GM23338 (cell line): ENCODE measurements at regions not wholly inside any gene's neighbourhood (a gene's known extent, or its start where the extent isn't known, plus 50 kb on each side); places are given as distances from the start of the nearest gene placed in this dataset.

Experiments used
- CREB1 ChIP-seq: fragments of 250-450 bp; sonication (Bioruptor Pico); IDR thresholded peaks from 2 replicates; pipeline ENCODE4 v1.5.0; 2020; ENCODE audit warnings: low read depth, mild to moderate bottlenecking, moderate library complexity
- CTCF ChIP-seq, 2 experiments: fragments of 200-600 bp in 1 of 2; sonication (generic) in 1 of 2; conservative IDR thresholded peaks; 2 replicates each; pipeline versions ENCODE4 v1.5.1 to v1.6.1; 2016 to 2017; ENCODE audit warnings: antibody characterized with exemption in 2 of 2, low read depth in 2 of 2, mild to moderate bottlenecking in 2 of 2, moderate library complexity in 1 of 2
- EZH2 ChIP-seq: fragments of 200-600 bp; sonication (generic); IDR thresholded peaks from one replicate; pipeline ENCODE4 v1.8.0; 2017; ENCODE audit warnings: antibody characterized with exemption, mild to moderate bottlenecking, low read depth; ENCODE audit not compliant: unreplicated experiment
- EZH2phosphoT487 ChIP-seq: fragments of 200-600 bp; sonication (generic); IDR thresholded peaks from one replicate; pipeline ENCODE4 v1.8.1; 2018; ENCODE audit warnings: antibody characterized with exemption; ENCODE audit not compliant: unreplicated experiment
- JUNB ChIP-seq: IDR thresholded peaks from one replicate; pipeline ENCODE4 v1.6.1; 2016; ENCODE audit warnings: antibody characterized with exemption; ENCODE audit not compliant: unreplicated experiment

DNA sequence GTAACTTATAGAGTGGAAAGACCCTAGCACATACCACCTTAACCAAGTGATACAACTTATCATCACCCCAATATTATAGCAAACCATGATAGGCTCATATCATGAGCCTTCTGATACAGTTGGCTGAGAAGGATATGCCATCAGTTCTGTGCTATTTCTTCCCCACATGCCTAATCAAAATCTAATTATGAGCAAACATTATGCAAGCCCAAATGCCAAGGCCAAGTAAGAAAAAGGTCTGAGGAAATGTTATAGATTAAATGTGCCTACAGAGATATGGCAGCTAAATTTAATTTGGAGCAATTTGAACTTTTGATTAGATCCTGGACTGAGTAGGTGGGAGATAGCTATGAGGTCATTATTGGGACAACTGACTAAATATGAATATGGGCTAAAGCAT, 225.9 kb upstream of the PMFBP1 start:
- TF ChIP-seq EZH2phosphoT487 (no peak), CTCF (conservative IDR thresholded peaks at IDR 0.05; ENCODE audit: low read depth in 2 of 2) (no peak), EZH2 (no peak), JUNB (no peak), CREB1 (CRISPR knock-in tag) (no peak)
